PC-3 (cell line): ENCODE measurements at regions not wholly inside any gene's neighbourhood (a gene's known extent, or its start where the extent isn't known, plus 50 kb on each side); places are given as distances from the start of the nearest gene placed in this dataset.

Experiments
- EZH2phosphoT487 ChIP-seq: fragments of 300-600 bp; sonication (generic); IDR thresholded peaks from 2 replicates; pipeline ENCODE4 v1.6.1; 2018; ENCODE audit warnings: mild to moderate bottlenecking, antibody characterized with exemption, low read length, borderline replicate concordance
- TF ChIP-seq, protein P1 (sequence below): fragments of 300-600 bp; sonication (generic); conservative IDR thresholded peaks from 2 replicates; pipeline ENCODE4 v1.5.1; 2017; ENCODE audit warnings: antibody characterized with exemption, low read depth, mild to moderate bottlenecking, low read length

DNA sequence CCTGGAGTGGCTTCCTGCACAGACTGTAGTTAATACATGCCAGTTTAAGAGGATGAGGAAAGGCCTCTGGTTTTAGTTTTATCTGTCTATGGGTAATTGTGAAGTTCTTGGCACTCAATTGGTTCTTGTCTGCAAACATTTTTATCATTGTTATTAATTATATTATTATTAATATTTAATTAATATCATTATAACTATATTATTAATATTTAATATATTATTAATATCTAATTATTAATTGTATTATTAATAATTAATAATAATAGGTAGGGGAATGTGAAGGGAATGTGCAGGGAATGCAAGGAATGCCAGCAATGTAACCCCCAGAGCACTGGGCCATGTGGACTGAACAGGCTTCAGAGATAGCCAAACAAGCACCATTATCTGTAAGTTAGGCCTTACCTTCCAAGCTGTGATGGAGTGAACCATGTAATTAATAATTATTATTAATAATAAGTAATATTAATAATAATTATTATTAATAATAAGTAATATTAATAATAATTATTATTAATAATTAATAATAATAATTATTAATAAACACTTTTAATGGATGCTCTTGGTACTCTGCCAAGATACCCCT is 79.8 kb upstream of the NMNAT3 start:
- TF ChIP-seq, protein P1, sequence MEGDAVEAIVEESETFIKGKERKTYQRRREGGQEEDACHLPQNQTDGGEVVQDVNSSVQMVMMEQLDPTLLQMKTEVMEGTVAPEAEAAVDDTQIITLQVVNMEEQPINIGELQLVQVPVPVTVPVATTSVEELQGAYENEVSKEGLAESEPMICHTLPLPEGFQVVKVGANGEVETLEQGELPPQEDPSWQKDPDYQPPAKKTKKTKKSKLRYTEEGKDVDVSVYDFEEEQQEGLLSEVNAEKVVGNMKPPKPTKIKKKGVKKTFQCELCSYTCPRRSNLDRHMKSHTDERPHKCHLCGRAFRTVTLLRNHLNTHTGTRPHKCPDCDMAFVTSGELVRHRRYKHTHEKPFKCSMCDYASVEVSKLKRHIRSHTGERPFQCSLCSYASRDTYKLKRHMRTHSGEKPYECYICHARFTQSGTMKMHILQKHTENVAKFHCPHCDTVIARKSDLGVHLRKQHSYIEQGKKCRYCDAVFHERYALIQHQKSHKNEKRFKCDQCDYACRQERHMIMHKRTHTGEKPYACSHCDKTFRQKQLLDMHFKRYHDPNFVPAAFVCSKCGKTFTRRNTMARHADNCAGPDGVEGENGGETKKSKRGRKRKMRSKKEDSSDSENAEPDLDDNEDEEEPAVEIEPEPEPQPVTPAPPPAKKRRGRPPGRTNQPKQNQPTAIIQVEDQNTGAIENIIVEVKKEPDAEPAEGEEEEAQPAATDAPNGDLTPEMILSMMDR = no peak
- TF ChIP-seq EZH2phosphoT487 = no peak
